GM12873 (cell line): ENCODE measurements at regions not wholly inside any gene's neighbourhood (a gene's known extent, or its start where the extent isn't known, plus 50 kb on each side); places are given as distances from the start of the nearest gene placed in this dataset.

Experiments used
- CTCF ChIP-seq: IDR thresholded peaks from 2 replicates; pipeline ENCODE4 v1.5.1; 2012; ENCODE audit warnings: low read depth, mild to moderate bottlenecking, moderate library complexity, low read length, control low read depth; ENCODE audit not compliant: insufficient read depth; ENCODE audit errors: missing control alignments

- TF ChIP-seq CTCF, result no peak
These were observed 379.9 kb upstream of the KCNMB2 start for GRCh38 chr3:178156301-178156700.

GRCh38 chr3:178159691-178160220, 376.5 kb upstream of the KCNMB2 start:
- no peak for TF ChIP-seq CTCF

- TF ChIP-seq CTCF, result no peak
These were observed 366.8 kb upstream of the KCNMB2 start for GRCh38 chr3:178169421-178169820.

GRCh38 chr3:178170698-178171535, 365.3 kb upstream of the KCNMB2 start:
- TF ChIP-seq CTCF, result no peak

- TF ChIP-seq CTCF, result no peak
These were observed 364.1 kb upstream of the KCNMB2 start for GRCh38 chr3:178172121-178172520.

GRCh38 chr3:178174201-178174915, 361.9 kb upstream of the KCNMB2 start:
- TF ChIP-seq CTCF, result no peak

GRCh38 chr3:178181088-178181487, 355.1 kb upstream of the KCNMB2 start:
- TF ChIP-seq CTCF, result no peak
